HepG2 (cell line): ENCODE measurements at regions not wholly inside any gene's neighbourhood (a gene's known extent, or its start where the extent isn't known, plus 50 kb on each side); places are given as distances from the start of the nearest gene placed in this dataset.

Experiments used
- ATAC-seq: fragments of 200-7000 bp; cut with Tn5 transposase; 3 replicates; pipeline ENCODE4 v1.9.1; 2020; ENCODE audit warnings: mild to moderate bottlenecking, moderate library complexity
- BruUV-seq: library from RNA; stranded (reverse); fragments of 400-500 nt; replicated peaks from 2 replicates; lab custom pipeline; 2021; lab: Mats Ljungman, UMichigan
- CTCF ChIA-PET: fragments of 300-600 bp; formaldehyde crosslinking; extraction: SDS; loops from one replicate; lab custom pipeline; 2021; ENCODE audit warnings: low total read pairs, inconsistent platforms, low intra/inter-chr PET ratio; lab: Yijun Ruan, JAX
- POLR2A ChIA-PET: fragments of 350-600 bp; sonication (Branson Sonifier 250); formaldehyde crosslinking; loops from one replicate; lab custom pipeline; 2020; ENCODE audit warnings: antibody characterized with exemption, inconsistent platforms; lab: Yijun Ruan, JAX
- DNase-seq: peaks from one replicate; pipeline ENCODE4 v3.0.0-alpha.2; 2015; ENCODE audit warnings: low spot score
- FAIRE-seq: peaks from 3 replicates; lab custom pipeline; 2011; peaks lifted over from hg19 to GRCh38; lab: Jason Lieb, UNC
- H2AFZ ChIP-seq: one replicate; pipeline ENCODE4 v1.6.1; 2011; ENCODE audit warnings: low read length, inconsistent platforms
- H3K27ac ChIP-seq: fragments of 300-600 bp; 3 replicates; pipeline ENCODE4 v1.8.0; 2011; ENCODE audit warnings: mixed run types, mild to moderate bottlenecking, mixed read lengths, low read length, inconsistent platforms; ENCODE audit not compliant: insufficient read depth; ENCODE audit errors: extremely low read length
- H3K27me3 ChIP-seq, 2 experiments: fragments of 200-600 bp in 1 of 2; 2 replicates in 1 of 2; 3 replicates in 1 of 2; pipeline versions ENCODE4 v1.6.0 to v1.8.0; 2011; ENCODE audit warnings: low read length in 2 of 2, mild to moderate bottlenecking in 2 of 2, moderate library complexity in 2 of 2, inconsistent platforms in 1 of 2; ENCODE audit not compliant: insufficient read depth in 2 of 2, control insufficient read depth in 1 of 2
- H3K36me3 ChIP-seq, 2 experiments: fragments of 200-600 bp in 1 of 2; replicated peaks in 1 of 2; 2 replicates in 1 of 2; 3 replicates in 1 of 2; pipeline versions ENCODE4 v1.5.1 to v1.8.0; 2011; ENCODE audit warnings: low read length in 2 of 2, inconsistent platforms in 1 of 2; ENCODE audit not compliant: insufficient read depth in 2 of 2, control insufficient read depth in 1 of 2
- H3K4me1 ChIP-seq: 2 replicates; pipeline ENCODE4 v1.5.1; 2012; ENCODE audit warnings: low read length, inconsistent platforms; ENCODE audit not compliant: insufficient read depth
- H3K4me2 ChIP-seq: 2 replicates; pipeline ENCODE4 v1.6.0; 2011; ENCODE audit warnings: low read depth, low read length, inconsistent platforms
- H3K4me3 ChIP-seq, 3 experiments: fragments of 200-600 bp in 1 of 3; sonication (generic), shearing (Covaris generic) in 1 of 3; replicated peaks in 1 of 3; 2 replicates each; pipeline ENCODE4 v1.5.1; 2011 to 2016; ENCODE audit warnings: low read length in 3 of 3, inconsistent platforms in 2 of 3, low read depth in 2 of 3, mild to moderate bottlenecking in 2 of 3, control low read depth in 1 of 3, mixed read lengths in 1 of 3; ENCODE audit not compliant: insufficient read depth in 1 of 3
- H3K79me2 ChIP-seq: one replicate; pipeline ENCODE4 v1.6.1; 2011; ENCODE audit warnings: low read length, inconsistent platforms; ENCODE audit not compliant: insufficient read depth
- H3K9ac ChIP-seq: 2 replicates; pipeline ENCODE4 v1.6.0; 2011; ENCODE audit warnings: mild to moderate bottlenecking, low read depth, low read length, inconsistent platforms; ENCODE audit not compliant: insufficient read depth
- H3K9me3 ChIP-seq: 2 replicates; pipeline ENCODE4 v1.5.1; 2012; ENCODE audit warnings: mild to moderate bottlenecking, low read length
- H4K20me1 ChIP-seq: 2 replicates; pipeline ENCODE4 v1.6.0; 2011; ENCODE audit warnings: inconsistent platforms, mild to moderate bottlenecking, low read length, moderate library complexity; ENCODE audit not compliant: insufficient read depth
- EZH2 ChIP-seq: conservative IDR thresholded peaks from 2 replicates; pipeline ENCODE4 v1.6.1; 2012; ENCODE audit warnings: mild to moderate bottlenecking, low read depth, low read length, moderate library complexity
- GLI4 ChIP-seq: sonication (generic); formaldehyde crosslinking; IDR thresholded peaks from 2 replicates; pipeline ENCODE4 v1.5.1; 2020; ENCODE audit warnings: missing genetic modification reagents, mild to moderate bottlenecking, moderate library complexity, borderline replicate concordance
- KLF15 ChIP-seq: sonication (generic); formaldehyde crosslinking; IDR thresholded peaks from 2 replicates; pipeline ENCODE4 v1.8.1; 2023; ENCODE audit warnings: borderline replicate concordance, mild to moderate bottlenecking, inconsistent platforms, missing genetic modification reagents, mixed read lengths
- MBNL3 ChIP-seq: fragments of 250-450 bp; sonication (Bioruptor Pico); conservative IDR thresholded peaks from 2 replicates; pipeline ENCODE4 v1.8.0; 2022; ENCODE audit warnings: mild to moderate bottlenecking, inconsistent platforms
- NFRKB ChIP-seq: fragments of 450-650 bp; IDR thresholded peaks from 2 replicates; pipeline ENCODE4 v1.6.1; 2017
- POLR2AphosphoS2 ChIP-seq: IDR thresholded peaks from 2 replicates; pipeline ENCODE4 v1.6.1; 2011; ENCODE audit warnings: low read depth, low read length, improper control_type of control experiment
- STAG1 ChIP-seq: sonication (generic); formaldehyde crosslinking; IDR thresholded peaks from 2 replicates; pipeline ENCODE4 v1.4.0; 2020; ENCODE audit warnings: missing genetic modification reagents
- ZNF12 ChIP-seq: sonication (generic); formaldehyde crosslinking; IDR thresholded peaks from 2 replicates; pipeline ENCODE4 v1.5.0; 2020; ENCODE audit warnings: missing genetic modification reagents
- ZNF138 ChIP-seq: sonication (generic); formaldehyde crosslinking; IDR thresholded peaks from 2 replicates; pipeline ENCODE4 v1.5.0; 2020; ENCODE audit warnings: mild to moderate bottlenecking, low read depth, missing genetic modification reagents
- ZNF225 ChIP-seq: sonication (generic); formaldehyde crosslinking; IDR thresholded peaks from 2 replicates; pipeline ENCODE4 v1.4.0; 2020; ENCODE audit warnings: mild to moderate bottlenecking, missing genetic modification reagents
- ZNF432 ChIP-seq: sonication (generic); formaldehyde crosslinking; IDR thresholded peaks from 2 replicates; pipeline ENCODE4 v1.5.0; 2020; ENCODE audit warnings: missing genetic modification reagents, mild to moderate bottlenecking, borderline replicate concordance
- ZNF773 ChIP-seq: sonication (generic); formaldehyde crosslinking; IDR thresholded peaks from 2 replicates; pipeline ENCODE4 v1.4.0; 2020; ENCODE audit warnings: missing genetic modification reagents, borderline replicate concordance
- WGBS: methylation state at CpG from one replicate; pipeline ENCODE4 v1.1.6; 2017; ENCODE audit warnings: low lambda C conversion rate; 5-methylcytosine and 5-hydroxymethylcytosine counted together
- in situ Hi-C: cut with HindIII; loops from 2 replicates; pipeline ENCODE4 v1.10.0; 2017; ENCODE audit warnings: low pct_unique_long_range_greater_than_20kb; ENCODE audit not compliant: extremely low pct_ligation_motif_present
- intact Hi-C: fragments of 100-400 bp; cut with micrococcal nuclease; formaldehyde crosslinking; loops from one replicate; pipeline ENCODE4 v1.10.0; 2022; ENCODE audit not compliant: unreplicated experiment
- TF ChIP-seq, protein P1 (sequence below): sonication (generic); formaldehyde crosslinking; IDR thresholded peaks from 2 replicates; pipeline ENCODE4 v1.5.0; 2020; ENCODE audit warnings: missing genetic modification reagents

GRCh38 chr13:31518645-31519044 lies 220.7 kb upstream of the RXFP2 start:
- Histone ChIP-seq H3K4me2 (no peak overlapping the region), H4K20me1 (no peaks in the 10 kb centered on the region), H3K9ac (no peak overlapping the region), H3K4me1 (no peaks in the 10 kb centered on the region), H3K27ac (no peak overlapping the region), H3K36me3 (no peaks in the 10 kb centered on the region), H3K27me3 (no peaks in the 10 kb centered on the region), H3K79me2 (no peaks in the 10 kb centered on the region), H2AFZ (no peak overlapping the region), H3K9me3 (no peaks in the 10 kb centered on the region), H3K4me3 (no peak overlapping the region)
- ATAC-seq, result no peak
- ChIA-PET CTCF (no interaction called here), POLR2A (no interaction called here)
- TF ChIP-seq MBNL3 (CRISPR knock-in tag) (no peak), ZNF138 (no peak), ZNF773 (CRISPR knock-in tag) (no peak), POLR2AphosphoS2 (no peak)
- TF ChIP-seq, protein P1, sequence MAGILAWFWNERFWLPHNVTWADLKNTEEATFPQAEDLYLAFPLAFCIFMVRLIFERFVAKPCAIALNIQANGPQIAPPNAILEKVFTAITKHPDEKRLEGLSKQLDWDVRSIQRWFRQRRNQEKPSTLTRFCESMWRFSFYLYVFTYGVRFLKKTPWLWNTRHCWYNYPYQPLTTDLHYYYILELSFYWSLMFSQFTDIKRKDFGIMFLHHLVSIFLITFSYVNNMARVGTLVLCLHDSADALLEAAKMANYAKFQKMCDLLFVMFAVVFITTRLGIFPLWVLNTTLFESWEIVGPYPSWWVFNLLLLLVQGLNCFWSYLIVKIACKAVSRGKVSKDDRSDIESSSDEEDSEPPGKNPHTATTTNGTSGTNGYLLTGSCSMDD (CRISPR knock-in tag), result no peak
- no TSS peak for BruUV-seq
- intact Hi-C loops, result no loop called here
- no peak for FAIRE-seq
- WGBS, result 26% methylated on average over 4 of the region's 4 CpGs
- in situ Hi-C loops, result no loop called here
- no peak for DNase-seq

DNA sequence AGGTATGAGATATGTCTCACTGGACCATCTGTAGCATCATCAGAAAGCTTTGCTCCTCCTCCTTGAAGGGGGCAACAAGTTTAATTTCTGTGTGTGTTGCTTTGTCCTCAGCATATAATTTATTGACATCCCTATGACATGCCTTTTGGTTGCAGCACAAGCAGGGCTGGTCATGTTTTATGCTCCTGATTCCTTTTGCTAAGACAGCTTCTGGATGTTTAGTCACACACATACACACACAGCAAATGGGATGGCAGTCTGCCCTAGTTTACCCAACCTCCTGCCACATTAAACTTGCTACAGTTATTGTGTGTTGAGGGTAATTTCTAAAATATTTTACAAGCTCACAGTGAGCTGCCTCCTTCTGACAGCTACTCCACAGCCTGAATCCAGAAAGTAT lies 217.9 kb upstream of the RXFP2 start:
- in situ Hi-C loops, result no loop called here
- POLR2A ChIA-PET, result no interaction called here
- Histone ChIP-seq H2AFZ (no peak overlapping the region), H3K4me1 (no peaks in the 10 kb centered on the region), H3K4me2 (no peak overlapping the region), H3K4me3 (no peak overlapping the region), H3K79me2 (no peaks in the 10 kb centered on the region), H3K27me3 (no peaks in the 10 kb centered on the region), H3K9me3 (no peaks in the 10 kb centered on the region), H3K27ac (no peak overlapping the region), H3K9ac (no peak overlapping the region)
- ATAC-seq, result no peak
- CTCF ChIA-PET, result no interaction called here
- no peak for DNase-seq
- intact Hi-C loops, result no loop called here
- no peak for TF ChIP-seq STAG1 (CRISPR knock-in tag)
- no peak for TF ChIP-seq ZNF225
- no peak for TF ChIP-seq NFRKB
- no peak for TF ChIP-seq ZNF432
- no peak for TF ChIP-seq EZH2
- TF ChIP-seq KLF15 (CRISPR knock-in tag), result no peak
- TF ChIP-seq ZNF12 (CRISPR knock-in tag), result no peak
- TF ChIP-seq GLI4 (CRISPR knock-in tag), result no peak
- TF ChIP-seq, all 625 proteins: peak for 0
- Histone ChIP-seq H4K20me1 (no peaks in the 10 kb centered on the region), H3K36me3 (no peaks in the 10 kb centered on the region)
- FAIRE-seq, result no peak
- no TSS peak for BruUV-seq
